ENCODE measurements at regions not wholly inside any gene's neighbourhood (a gene's known extent, or its start where the extent isn't known, plus 50 kb on each side); places are given as distances from the start of the nearest gene placed in this dataset.

- Histone ChIP-seq H3K4me2 (ENCODE audit: low read depth, low read length) (no peak overlapping the region), H3K4me1 (ENCODE audit: low read length) (no peaks in the 10 kb centered on the region), H3K79me2 (ENCODE audit: low read length) (no peaks in the 10 kb centered on the region), H3K27me3 (replicated peaks; ENCODE audit: insufficient read depth, low read length) (no peaks in the 10 kb centered on the region), H3K9me3 (replicated peaks; ENCODE audit: insufficient read depth, low read length) (no peaks in the 10 kb centered on the region), H3K9ac (ENCODE audit: low read length) (no peak overlapping the region), H3K9me2 (replicated peaks; ENCODE audit: insufficient read depth, low read length) (no peaks in the 10 kb centered on the region), H2AFZ (ENCODE audit: low read length) (no peak overlapping the region), H4K20me1 (ENCODE audit: insufficient read depth, low read length) (no peaks in the 10 kb centered on the region), H3K27ac (ENCODE audit: low read length) (no peak overlapping the region), H3K4me3 (ENCODE audit: low read length) (no peak overlapping the region), H3K36me3 (replicated peaks; ENCODE audit: insufficient read depth, low read length) (no peaks in the 10 kb centered on the region), H3F3A (ENCODE audit: insufficient read depth, low read length) (no peaks in the 10 kb centered on the region)
- TF ChIP-seq EZH2phosphoT487 (IDR thresholded peaks at IDR 0.05; ENCODE audit: low read length) (no peak), CTCF (IDR thresholded peaks at IDR 0.05; ENCODE audit: low read length) (no peak), EZH2 (optimal IDR thresholded peaks at IDR 0.05; ENCODE audit: low read depth, low read length) (no peak)
- DNase-seq, result no peak
Measured at GRCh38 chr10:63940277-63940922, 419.2 kb downstream of the REEP3 start.

GRCh38 chr10:63964406-63964805 lies 443.2 kb downstream of the REEP3 start:
- Histone ChIP-seq H3K27me3 (replicated peaks; ENCODE audit: insufficient read depth, low read length) (no peaks in the 10 kb centered on the region), H3K79me2 (ENCODE audit: low read length) (no peaks in the 10 kb centered on the region), H3K4me3 (ENCODE audit: low read length) (no peak overlapping the region), H3K4me2 (ENCODE audit: low read depth, low read length) (no peak overlapping the region), H2AFZ (ENCODE audit: low read length) (no peak overlapping the region), H3K9me2 (replicated peaks; ENCODE audit: insufficient read depth, low read length) (no peaks in the 10 kb centered on the region), H4K20me1 (ENCODE audit: insufficient read depth, low read length) (no peaks in the 10 kb centered on the region), H3K9ac (ENCODE audit: low read length) (no peak overlapping the region), H3K36me3 (replicated peaks; ENCODE audit: insufficient read depth, low read length) (no peaks in the 10 kb centered on the region), H3K27ac (ENCODE audit: low read length) (no peak overlapping the region), H3K9me3 (replicated peaks; ENCODE audit: insufficient read depth, low read length) (no peaks in the 10 kb centered on the region), H3F3A (ENCODE audit: insufficient read depth, low read length) (no peaks in the 10 kb centered on the region), H3K4me1 (ENCODE audit: low read length) (no peaks in the 10 kb centered on the region)
- TF ChIP-seq CTCF (IDR thresholded peaks at IDR 0.05; ENCODE audit: low read length) (no peak), EZH2 (optimal IDR thresholded peaks at IDR 0.05; ENCODE audit: low read depth, low read length) (no peak), EZH2phosphoT487 (IDR thresholded peaks at IDR 0.05; ENCODE audit: low read length) (no peak)
- no peak for DNase-seq

GRCh38 chr10:63965846-63966245 lies 444.6 kb downstream of the REEP3 start:
- Histone ChIP-seq H3K27me3 (replicated peaks; ENCODE audit: insufficient read depth, low read length) (no peaks in the 10 kb centered on the region), H3K4me3 (ENCODE audit: low read length) (no peak overlapping the region), H3K79me2 (ENCODE audit: low read length) (no peaks in the 10 kb centered on the region), H3K9me3 (replicated peaks; ENCODE audit: insufficient read depth, low read length) (no peaks in the 10 kb centered on the region), H3K9ac (ENCODE audit: low read length) (no peak overlapping the region), H3K36me3 (replicated peaks; ENCODE audit: insufficient read depth, low read length) (no peaks in the 10 kb centered on the region), H3K27ac (ENCODE audit: low read length) (no peak overlapping the region), H4K20me1 (ENCODE audit: insufficient read depth, low read length) (no peaks in the 10 kb centered on the region), H3F3A (ENCODE audit: insufficient read depth, low read length) (no peaks in the 10 kb centered on the region), H3K9me2 (replicated peaks; ENCODE audit: insufficient read depth, low read length) (no peaks in the 10 kb centered on the region), H3K4me2 (ENCODE audit: low read depth, low read length) (no peak overlapping the region), H3K4me1 (ENCODE audit: low read length) (no peaks in the 10 kb centered on the region), H2AFZ (ENCODE audit: low read length) (no peak overlapping the region)
- TF ChIP-seq CTCF (IDR thresholded peaks at IDR 0.05; ENCODE audit: low read length) (no peak), EZH2 (optimal IDR thresholded peaks at IDR 0.05; ENCODE audit: low read depth, low read length) (no peak), EZH2phosphoT487 (IDR thresholded peaks at IDR 0.05; ENCODE audit: low read length) (no peak)
- no peak for DNase-seq

Data from MM.1S (cell line).